PC-9 (cell line): ENCODE measurements at regions not wholly inside any gene's neighbourhood (a gene's known extent, or its start where the extent isn't known, plus 50 kb on each side); places are given as distances from the start of the nearest gene placed in this dataset.

Experiments
- BruUV-seq: library from RNA; stranded (reverse); fragments of 400-500 nt; replicated peaks from 2 replicates; lab custom pipeline; 2021; lab: Mats Ljungman, UMichigan
- CTCF ChIA-PET: fragments of 300-600 bp; sonication (Branson Sonifier 250); formaldehyde crosslinking; loops from one replicate; lab custom pipeline; 2022; ENCODE audit warnings: antibody characterized with exemption; lab: Charles Lee
- POLR2A ChIA-PET: fragments of 300-600 bp; sonication (Branson Sonifier 250); formaldehyde crosslinking; loops from one replicate; lab custom pipeline; 2022; ENCODE audit warnings: antibody characterized with exemption; ENCODE audit not compliant: unreplicated experiment; lab: Charles Lee
- DNase-seq, 2 experiments: peaks; one replicate each; pipeline versions ENCODE4 v3.0.0 to v3.0.0-alpha.2; 2015 to 2022; ENCODE audit warnings: mixed read lengths in 1 of 2
- H2AFZ ChIP-seq: fragments of 200-600 bp; sonication (generic); 2 replicates; pipeline ENCODE4 v1.8.1; 2017; ENCODE audit warnings: antibody characterized with exemption
- H3F3A ChIP-seq: fragments of 200-600 bp; sonication (generic); 2 replicates; pipeline ENCODE4 v1.8.1; 2017; ENCODE audit warnings: antibody characterized with exemption, mild to moderate bottlenecking, low read depth; ENCODE audit not compliant: insufficient read depth
- H3K27ac ChIP-seq: fragments of 200-600 bp; sonication (generic); 2 replicates; pipeline ENCODE4 v1.6.1; 2016; ENCODE audit warnings: mixed run types
- H3K27me3 ChIP-seq: fragments of 200-600 bp; sonication (generic); 2 replicates; pipeline ENCODE4 v1.6.1; 2016; ENCODE audit warnings: low read depth, mixed run types; ENCODE audit not compliant: insufficient read depth
- H3K36me3 ChIP-seq: fragments of 200-600 bp; sonication (generic); 2 replicates; pipeline ENCODE4 v1.6.1; 2016; ENCODE audit warnings: low read depth, mixed run types
- H3K4me1 ChIP-seq: fragments of 200-600 bp; sonication (generic); replicated peaks from 2 replicates; pipeline ENCODE4 v1.6.1; 2016; ENCODE audit warnings: mixed run types; ENCODE audit not compliant: insufficient read depth
- H3K4me2 ChIP-seq: fragments of 200-600 bp; sonication (generic); 2 replicates; pipeline ENCODE4 v1.6.1; 2017; ENCODE audit warnings: mixed run types
- H3K4me3 ChIP-seq: fragments of 200-600 bp; sonication (generic); 2 replicates; pipeline ENCODE4 v1.6.1; 2016; ENCODE audit warnings: mixed run types
- H3K79me2 ChIP-seq: fragments of 200-600 bp; sonication (generic); 2 replicates; pipeline ENCODE4 v1.6.1; 2017; ENCODE audit warnings: low read depth, mixed run types
- H3K9me2 ChIP-seq: fragments of 200-600 bp; sonication (generic); 2 replicates; pipeline ENCODE4 v1.8.1; 2017; ENCODE audit warnings: mild to moderate bottlenecking; ENCODE audit not compliant: insufficient read depth
- H3K9me3 ChIP-seq: fragments of 200-600 bp; sonication (generic); 2 replicates; pipeline ENCODE4 v1.8.1; 2016; ENCODE audit warnings: low read depth; ENCODE audit not compliant: insufficient read depth
- H4K20me1 ChIP-seq: fragments of 200-600 bp; sonication (generic); 2 replicates; pipeline ENCODE4 v1.8.1; 2017; ENCODE audit not compliant: insufficient read depth
- CTCF ChIP-seq: fragments of 200-600 bp; sonication (generic); conservative IDR thresholded peaks from 2 replicates; pipeline ENCODE4 v1.6.1; 2017; ENCODE audit warnings: mixed run types, antibody characterized with exemption, mild to moderate bottlenecking, moderate library complexity
- EZH2 ChIP-seq: fragments of 200-600 bp; sonication (generic); IDR thresholded peaks from 2 replicates; pipeline ENCODE4 v1.8.0; 2017; ENCODE audit warnings: antibody characterized with exemption, low read depth
- intact Hi-C: fragments of 100-400 bp; cut with micrococcal nuclease; formaldehyde crosslinking; loops from one replicate; pipeline ENCODE4 v1.10.0; 2022; ENCODE audit not compliant: unreplicated experiment

- Histone ChIP-seq H3K9me3 (no peaks in the 10 kb centered on the region), H2AFZ (no peak overlapping the region), H3F3A (peaks cover 35% of the 10 kb centered on the region), H3K36me3 (no peaks in the 10 kb centered on the region), H3K4me2 (peak overlapping the region; percentile 83; the same call in 1 of the 2 replicates), H3K27ac (peak overlapping the region; percentile 33; the same call in 1 of the 2 replicates), H4K20me1 (no peaks in the 10 kb centered on the region), H3K27me3 (no peaks in the 10 kb centered on the region), H3K4me3 (no peak overlapping the region), H3K79me2 (no peaks in the 10 kb centered on the region), H3K4me1 (peaks cover 57% of the 10 kb centered on the region), H3K9me2 (no peaks in the 10 kb centered on the region)
- intact Hi-C loops, result no loop called here
- CTCF ChIA-PET, result no interaction called here
- no peak for DNase-seq
- POLR2A ChIA-PET, result no interaction called here
- TF ChIP-seq CTCF (no peak), EZH2 (no peak)
- BruUV-seq, result no TSS peak
Measured at GRCh38 chr3:23672628-23673027, 133.1 kb upstream of the UBE2E1 start.

GRCh38 chr3:23675010-23675409 is 130.7 kb upstream of the UBE2E1 start:
- Histone ChIP-seq H3K9me3 (peaks cover 3% of the 10 kb centered on the region; the same call in 1 of the 2 replicates), H4K20me1 (no peaks in the 10 kb centered on the region), H3K79me2 (no peaks in the 10 kb centered on the region), H3K4me3 (no peak overlapping the region), H3K27me3 (no peaks in the 10 kb centered on the region), H3F3A (peaks cover 14% of the 10 kb centered on the region; the same call in 1 of the 2 replicates), H3K27ac (no peak overlapping the region), H3K36me3 (no peaks in the 10 kb centered on the region), H3K4me1 (peaks cover 34% of the 10 kb centered on the region), H3K4me2 (no peak overlapping the region), H2AFZ (no peak overlapping the region), H3K9me2 (no peaks in the 10 kb centered on the region)
- BruUV-seq, result no TSS peak
- intact Hi-C loops, result no loop called here
- ChIA-PET CTCF (no interaction called here), POLR2A (no interaction called here)
- DNase-seq, result no peak
- TF ChIP-seq EZH2 (no peak), CTCF (no peak)

GRCh38 chr3:23676093-23676492 is 129.7 kb upstream of the UBE2E1 start:
- ChIA-PET CTCF (no interaction called here), POLR2A (interaction anchor here (0.7 kb wide), 1 partner anchor 60 kb away, joined by 3 read pairs; no protein-coding TSS in a partner anchor)
- peaks cover 24% of the 10 kb centered on the region for H3K4me1 ChIP-seq
- no peak overlapping the region for H3K4me2 ChIP-seq
- intact Hi-C loops, result no loop called here
- peaks cover 3% of the 10 kb centered on the region; the same call in 1 of the 2 replicates for H3K9me3 ChIP-seq
- TF ChIP-seq CTCF, result no peak
- no peak for TF ChIP-seq EZH2
- no TSS peak for BruUV-seq
- no peaks in the 10 kb centered on the region for H4K20me1 ChIP-seq
- H2AFZ ChIP-seq, result no peak overlapping the region
- H3K4me3 ChIP-seq, result no peak overlapping the region
- H3F3A ChIP-seq, result peaks cover 10% of the 10 kb centered on the region; the same call in 1 of the 2 replicates
- no peaks in the 10 kb centered on the region for H3K9me2 ChIP-seq
- H3K79me2 ChIP-seq, result no peaks in the 10 kb centered on the region
- no peak for DNase-seq
- H3K36me3 ChIP-seq, result no peaks in the 10 kb centered on the region
- no peaks in the 10 kb centered on the region for H3K27me3 ChIP-seq
- no peak overlapping the region for H3K27ac ChIP-seq
